AG09319 (cell line): ENCODE measurements at regions not wholly inside any gene's neighbourhood (a gene's known extent, or its start where the extent isn't known, plus 50 kb on each side); places are given as distances from the start of the nearest gene placed in this dataset.

Source experiments
- DNase-seq: peaks from one replicate; pipeline ENCODE4 v3.0.0-alpha.2; 2010; ENCODE audit warnings: low read depth; ENCODE audit errors: extremely low read depth
- TF ChIP-seq, protein P1 (sequence below): IDR thresholded peaks from 2 replicates; pipeline ENCODE4 v1.5.1; 2011; ENCODE audit warnings: low read depth, mild to moderate bottlenecking, inconsistent platforms, low read length, moderate library complexity

DNA sequence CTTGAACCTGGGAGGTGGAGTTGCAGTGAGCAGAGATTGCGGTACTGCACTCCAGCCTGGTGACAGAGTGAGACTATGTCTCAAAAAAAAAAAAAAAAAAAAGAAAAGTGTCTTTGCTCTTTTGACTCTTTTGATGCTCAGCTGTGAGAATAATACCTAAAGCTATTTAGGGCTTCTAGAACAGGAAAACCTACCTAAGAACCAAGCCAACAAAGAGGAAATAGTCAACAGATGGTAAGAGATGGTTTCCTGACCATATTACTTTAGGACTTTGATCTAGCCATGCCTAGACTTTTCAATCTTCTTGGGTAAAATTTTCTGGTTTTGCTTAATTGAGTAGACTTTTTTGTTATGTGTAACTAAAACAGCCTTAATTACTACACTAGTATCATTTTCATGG is 508.1 kb downstream of the EPHA7 start:
- TF ChIP-seq, protein P1, sequence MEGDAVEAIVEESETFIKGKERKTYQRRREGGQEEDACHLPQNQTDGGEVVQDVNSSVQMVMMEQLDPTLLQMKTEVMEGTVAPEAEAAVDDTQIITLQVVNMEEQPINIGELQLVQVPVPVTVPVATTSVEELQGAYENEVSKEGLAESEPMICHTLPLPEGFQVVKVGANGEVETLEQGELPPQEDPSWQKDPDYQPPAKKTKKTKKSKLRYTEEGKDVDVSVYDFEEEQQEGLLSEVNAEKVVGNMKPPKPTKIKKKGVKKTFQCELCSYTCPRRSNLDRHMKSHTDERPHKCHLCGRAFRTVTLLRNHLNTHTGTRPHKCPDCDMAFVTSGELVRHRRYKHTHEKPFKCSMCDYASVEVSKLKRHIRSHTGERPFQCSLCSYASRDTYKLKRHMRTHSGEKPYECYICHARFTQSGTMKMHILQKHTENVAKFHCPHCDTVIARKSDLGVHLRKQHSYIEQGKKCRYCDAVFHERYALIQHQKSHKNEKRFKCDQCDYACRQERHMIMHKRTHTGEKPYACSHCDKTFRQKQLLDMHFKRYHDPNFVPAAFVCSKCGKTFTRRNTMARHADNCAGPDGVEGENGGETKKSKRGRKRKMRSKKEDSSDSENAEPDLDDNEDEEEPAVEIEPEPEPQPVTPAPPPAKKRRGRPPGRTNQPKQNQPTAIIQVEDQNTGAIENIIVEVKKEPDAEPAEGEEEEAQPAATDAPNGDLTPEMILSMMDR: no peak
- no peak for DNase-seq

DNA sequence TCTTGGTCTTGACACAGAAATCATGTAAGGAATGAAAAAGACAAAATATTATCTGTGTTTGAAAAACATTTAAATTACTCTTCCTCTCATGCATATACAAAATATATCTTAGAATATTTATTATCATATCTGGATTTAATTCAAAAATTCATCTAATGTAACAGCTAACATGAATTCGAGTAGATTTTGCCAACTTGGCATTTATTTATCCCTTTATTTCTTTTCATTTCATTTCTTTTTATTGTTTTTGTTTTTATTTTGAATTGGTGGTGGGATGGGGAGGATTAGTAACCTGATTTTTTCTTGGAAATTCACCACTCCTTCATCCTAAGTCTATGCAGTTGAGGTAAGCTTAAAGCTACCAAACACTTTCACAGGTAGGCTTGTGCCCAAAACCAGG is 508.7 kb downstream of the EPHA7 start:
- TF ChIP-seq, protein P1: no peak
- DNase-seq: no peak

DNA sequence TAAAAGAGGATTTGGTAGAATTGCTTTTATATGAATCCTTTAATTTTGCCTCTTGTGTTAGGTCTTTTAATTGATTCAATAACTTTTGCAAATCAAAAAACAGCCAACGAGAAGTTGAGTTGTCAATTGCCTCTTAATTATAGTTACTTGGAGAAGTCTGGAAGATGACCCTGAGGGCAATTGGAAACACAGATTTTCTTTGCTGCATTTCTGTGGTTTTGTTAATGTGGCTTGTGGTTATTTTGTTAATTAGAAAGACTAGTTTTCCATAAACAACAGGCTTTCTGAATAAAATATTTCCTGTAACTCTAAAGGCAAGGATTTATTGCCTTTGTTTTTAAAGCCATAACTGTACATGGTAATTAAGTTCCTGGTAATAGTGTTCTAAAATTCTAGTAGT is 513.0 kb downstream of the EPHA7 start:
- TF ChIP-seq, protein P1: no peak
- DNase-seq: no peak

DNA sequence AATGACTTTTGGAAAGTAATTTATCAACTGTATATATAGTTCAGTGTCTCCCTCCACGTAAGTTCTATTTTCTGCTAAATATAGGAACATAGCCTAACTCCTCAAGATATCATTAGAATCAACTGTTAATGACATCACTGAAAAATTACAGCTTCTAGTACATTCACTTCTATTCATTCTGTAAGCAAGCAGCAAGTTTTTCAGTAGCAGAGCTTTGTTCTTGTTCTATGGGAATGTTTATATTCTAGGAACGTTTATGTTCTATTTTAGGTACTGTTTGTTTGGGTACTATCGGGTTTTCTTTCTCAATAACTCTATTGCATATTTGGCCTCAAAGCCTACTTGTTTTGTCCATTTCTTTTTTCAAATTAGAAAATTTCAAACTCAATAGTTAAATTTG is 525.6 kb downstream of the EPHA7 start:
- TF ChIP-seq, protein P1: no peak
- DNase-seq: no peak

DNA sequence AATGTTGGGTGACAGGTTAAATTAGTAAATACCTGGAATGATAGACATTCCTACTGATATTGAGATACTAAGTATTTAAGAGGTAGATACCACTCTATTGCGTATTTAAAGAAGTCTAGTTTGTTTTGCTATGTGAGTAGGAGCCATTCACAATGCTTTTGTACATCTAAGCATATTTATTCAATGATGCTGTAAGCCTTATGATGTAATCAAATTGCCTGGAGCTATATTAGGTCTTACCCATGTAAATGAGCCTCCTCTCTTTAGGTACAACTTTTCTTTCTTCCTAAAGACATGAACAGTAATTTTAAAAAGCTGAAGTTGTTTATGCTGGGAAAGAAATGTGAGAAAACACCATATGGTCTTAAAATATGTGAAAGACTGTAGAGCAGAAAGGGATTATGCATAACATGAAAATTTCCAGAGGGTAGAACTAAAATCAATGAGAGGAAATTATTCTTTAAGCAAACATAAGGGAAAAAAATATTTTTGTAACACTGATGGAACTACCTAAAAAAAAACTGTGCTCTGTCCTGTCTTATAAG is 526.7 kb downstream of the EPHA7 start:
- TF ChIP-seq, protein P1: no peak
- no peak for DNase-seq

DNA sequence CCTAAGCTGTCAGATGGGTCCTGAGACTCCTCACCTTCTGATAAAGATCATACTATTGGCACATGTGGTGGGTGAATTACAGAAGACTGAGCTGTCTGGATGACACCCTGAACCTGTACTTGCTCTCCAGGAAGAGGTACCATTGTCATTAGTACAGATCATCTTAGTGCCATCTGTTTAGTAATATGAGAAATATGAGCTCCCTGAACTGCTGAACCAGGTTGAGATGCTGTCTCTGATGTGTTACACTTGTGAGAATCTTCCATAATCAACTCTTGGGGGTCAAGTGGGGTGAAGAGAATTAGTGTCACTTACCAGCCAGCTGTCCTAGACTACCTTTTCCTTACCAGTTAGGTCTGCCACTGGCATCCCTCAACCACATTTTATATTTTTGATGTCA is 531.0 kb downstream of the EPHA7 start:
- no peak for DNase-seq
- TF ChIP-seq, protein P1: no peak

DNA sequence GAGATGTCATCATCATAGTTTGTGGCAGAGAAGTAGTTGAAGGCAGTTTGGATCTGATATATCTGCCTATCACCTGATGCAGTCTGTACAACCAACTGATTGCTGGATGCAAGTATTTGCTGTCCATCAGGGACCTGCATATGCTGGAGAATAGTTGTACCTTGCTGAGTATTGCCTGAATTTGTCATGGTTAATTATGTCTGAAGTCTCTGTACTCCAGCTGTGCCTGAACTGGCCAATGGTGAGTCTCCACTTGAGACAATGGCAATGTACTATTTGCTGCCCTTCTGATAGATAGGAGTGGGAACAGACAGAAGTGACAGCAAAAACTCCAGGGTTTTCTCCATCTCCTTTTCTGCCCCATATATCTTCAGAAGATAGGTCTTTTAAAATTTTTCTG is 531.5 kb downstream of the EPHA7 start:
- TF ChIP-seq, protein P1: no peak

More for the DNA sequence above, 531.5 kb downstream of the EPHA7 start:
- DNase-seq: no peak
